Stimulated activated CD4-positive, alpha-beta T cell treated with anti-CD3 and anti-CD28 coated beads, Interleukin-4, amount 100 ng/mL, for 4 hours (primary cell): ENCODE measurements at regions not wholly inside any gene's neighbourhood (a gene's known extent, or its start where the extent isn't known, plus 50 kb on each side); places are given as distances from the start of the nearest gene placed in this dataset.
A peak's percentile ranks its signal among the peaks of the same experiment; 100 is the strongest.

Source experiments
- DNase-seq, 2 experiments: peaks; one replicate each; pipeline ENCODE4 v3.0.0-alpha.2; 2020

GRCh38 chr4:14752341-14753046 is 249.8 kb upstream of the CPEB2 start:
- DNase-seq = no peak

DNA sequence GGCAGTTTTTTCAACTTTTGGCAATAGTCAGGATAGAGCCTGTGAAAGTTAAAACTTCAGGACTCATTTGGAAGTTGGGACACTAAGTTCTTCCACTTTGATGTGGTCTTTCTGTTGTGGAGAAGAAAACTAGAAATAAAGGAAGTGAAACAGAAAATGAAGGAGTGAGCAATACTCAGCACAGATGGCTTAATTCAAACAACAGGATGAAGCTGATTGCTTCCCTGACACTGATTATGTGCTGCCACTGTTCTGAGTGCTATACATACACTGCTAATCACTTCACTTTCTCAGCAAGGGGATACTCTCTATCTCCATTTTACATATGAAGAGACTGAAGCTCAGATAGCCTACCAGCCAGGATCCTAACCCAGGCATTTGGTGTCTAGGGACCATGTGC is 235.1 kb upstream of the CPEB2 start:
- no peak for DNase-seq

DNA sequence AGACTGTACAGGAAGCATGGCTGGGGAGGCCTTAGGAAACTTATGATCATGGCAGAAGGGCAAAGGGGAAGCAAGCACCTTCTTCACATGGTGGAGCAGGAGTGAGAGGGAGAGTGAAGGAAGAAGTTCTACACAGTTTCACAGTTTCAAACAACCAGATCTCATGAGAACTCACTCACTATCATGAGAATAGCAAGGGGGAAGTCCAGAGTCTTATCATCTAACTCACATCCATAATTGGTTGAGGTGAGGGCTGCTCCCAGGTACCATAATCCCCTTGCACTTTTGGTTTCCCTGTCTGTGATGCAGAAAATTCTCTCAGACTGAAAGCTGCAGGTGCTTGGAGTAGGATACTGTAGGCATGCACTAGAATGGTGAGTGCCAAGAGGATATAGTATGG is 233.8 kb upstream of the CPEB2 start:
- DNase-seq = no peak

- DNase-seq = no peak
Measured at GRCh38 chr4:14769993-14770392, 232.3 kb upstream of the CPEB2 start.

DNA sequence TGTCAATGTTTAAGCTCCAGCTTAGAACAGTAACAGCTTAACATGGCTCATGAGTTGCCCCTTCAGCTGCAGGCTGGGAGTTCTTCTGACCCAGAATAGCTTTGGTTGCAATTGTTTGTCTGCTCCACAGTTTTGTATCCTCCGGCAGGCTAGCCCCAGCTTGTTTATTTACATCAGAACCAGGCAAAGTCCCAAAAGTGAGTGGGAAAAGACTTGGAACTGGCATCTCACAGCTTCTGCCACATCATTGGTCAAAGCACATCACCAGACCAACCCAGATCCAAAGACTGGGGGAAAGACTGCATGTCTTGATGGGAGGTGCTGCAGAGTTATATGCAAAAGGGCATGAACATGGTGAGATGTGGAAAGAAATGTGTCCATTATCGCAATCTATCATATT is 231.2 kb upstream of the CPEB2 start:
- no peak for DNase-seq

DNA sequence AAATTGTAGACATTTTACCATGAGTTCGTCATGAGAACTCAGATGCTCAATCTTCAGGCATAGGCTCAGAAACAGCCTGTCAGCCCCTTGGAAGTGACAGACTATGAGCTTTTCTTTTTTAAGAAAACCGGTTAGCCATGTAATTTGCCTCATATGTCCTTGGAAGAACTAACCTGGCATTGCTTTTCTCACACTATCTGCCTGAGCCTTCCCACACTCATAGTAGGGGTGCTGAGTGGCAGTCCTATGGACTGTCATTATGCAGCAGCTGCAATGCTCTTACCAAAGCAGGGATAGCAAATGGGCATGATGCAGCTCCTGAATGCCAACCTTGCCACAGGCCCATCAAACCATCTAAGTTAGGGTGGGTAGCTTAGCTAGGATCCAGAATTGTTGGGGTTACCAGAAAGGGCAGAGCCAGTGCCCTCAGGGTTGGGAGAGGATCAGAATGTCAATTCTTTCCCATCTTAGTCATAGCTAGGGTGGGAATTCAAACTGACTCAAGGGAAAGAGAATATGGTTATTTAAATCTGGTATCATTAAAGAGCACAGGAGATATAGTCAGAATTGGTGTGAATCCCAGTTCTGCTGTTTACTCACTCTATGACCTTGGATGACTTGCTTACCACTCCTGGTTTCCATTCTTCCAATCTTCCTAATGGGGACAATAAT is 230.6 kb upstream of the CPEB2 start:
- DNase-seq = no peak

DNA sequence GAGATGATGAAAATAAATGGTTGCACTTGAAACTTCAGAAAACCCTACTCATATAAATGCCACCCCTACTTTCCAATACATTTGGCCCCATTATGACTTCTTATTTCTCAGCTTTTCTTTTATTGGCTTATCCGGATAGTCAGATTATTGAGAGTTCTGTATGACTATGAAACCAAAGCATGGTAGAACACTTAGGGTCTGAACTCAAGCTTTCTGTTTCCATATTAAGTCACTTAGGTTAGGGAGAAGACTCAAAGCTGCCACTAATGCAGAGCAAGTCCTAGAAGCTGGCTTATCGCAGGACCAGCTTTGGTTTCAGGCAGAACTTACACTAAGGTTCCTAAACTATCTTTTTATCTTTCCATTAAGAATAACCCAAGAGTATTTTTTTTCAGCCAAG is 229.9 kb upstream of the CPEB2 start:
- no peak for DNase-seq

GRCh38 chr4:14783011-14783877 is 219.0 kb upstream of the CPEB2 start:
- peak; percentile 5 to 6 for DNase-seq

GRCh38 chr4:14787221-14787620 is 215.1 kb upstream of the CPEB2 start:
- no peak for DNase-seq

GRCh38 chr4:14787894-14788293 is 214.4 kb upstream of the CPEB2 start:
- DNase-seq = no peak

- no peak for DNase-seq
Measured at GRCh38 chr4:14790494-14790893, 211.8 kb upstream of the CPEB2 start.

GRCh38 chr4:14792702-14793227 is 209.5 kb upstream of the CPEB2 start:
- no peak for DNase-seq

DNA sequence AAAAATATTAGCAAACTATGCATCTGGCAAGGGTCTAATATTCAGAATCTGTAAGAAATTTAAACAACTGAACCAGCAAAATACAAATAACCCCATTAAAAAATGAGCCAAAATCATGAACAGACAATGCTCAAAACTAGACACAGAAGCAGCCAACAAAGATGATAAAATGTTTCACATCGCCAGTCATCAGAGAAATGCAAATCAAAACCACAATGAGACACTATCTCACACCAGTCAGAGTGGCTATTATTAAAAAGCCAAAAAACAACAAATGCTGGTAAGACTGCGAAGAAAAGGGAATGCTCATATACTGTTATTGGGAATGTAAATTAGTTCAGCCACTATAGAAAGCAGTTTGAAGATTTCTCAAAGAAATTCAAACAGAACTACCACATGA is 201.3 kb upstream of the CPEB2 start:
- no peak for DNase-seq

GRCh38 chr4:14802596-14802995 is 199.7 kb upstream of the CPEB2 start:
- DNase-seq = no peak

GRCh38 chr4:14807856-14808255 is 194.4 kb upstream of the CPEB2 start:
- no peak for DNase-seq

GRCh38 chr4:14809203-14809602 is 193.1 kb upstream of the CPEB2 start:
- DNase-seq = no peak

DNA sequence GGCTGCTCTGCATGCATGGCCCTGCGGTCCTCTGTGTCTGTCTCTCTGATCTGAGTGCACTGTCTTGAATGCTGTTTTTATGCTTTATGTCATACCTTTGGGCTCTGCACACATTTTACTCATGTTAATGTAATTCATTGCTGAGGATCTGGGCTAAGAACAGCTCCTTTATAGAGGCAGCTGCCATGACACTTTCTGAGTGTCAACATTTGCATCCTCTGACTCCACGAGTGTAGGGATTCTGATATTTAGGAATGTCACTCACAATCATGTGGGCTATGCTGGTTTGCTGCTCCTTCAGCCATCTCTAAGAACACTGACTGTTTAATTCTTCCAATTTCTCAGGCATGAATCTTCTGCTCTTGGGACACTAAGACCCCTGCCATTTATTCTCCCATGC is 192.2 kb upstream of the CPEB2 start:
- DNase-seq = no peak

DNA sequence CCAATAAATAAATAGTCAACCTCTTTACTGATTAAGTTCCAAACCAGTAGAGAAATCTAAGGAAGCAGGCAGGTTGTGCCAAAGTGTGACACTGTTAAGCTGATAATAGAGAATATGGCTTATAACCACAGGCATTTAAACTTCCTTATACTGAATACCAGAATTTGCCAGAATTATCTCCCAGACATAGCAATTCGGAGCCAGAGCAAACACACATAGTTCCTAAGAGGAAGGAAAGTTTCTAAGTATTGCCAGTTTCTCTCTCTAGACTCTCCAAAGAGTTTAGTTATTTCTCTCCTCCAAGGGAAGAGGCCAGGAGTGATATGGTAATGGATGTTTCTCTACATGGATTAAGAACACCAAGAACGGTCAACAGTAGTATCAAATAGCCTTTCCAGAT is 191.7 kb upstream of the CPEB2 start:
- no peak for DNase-seq

- DNase-seq = no peak
Measured at GRCh38 chr4:14812101-14812500, 190.2 kb upstream of the CPEB2 start.

- no peak for DNase-seq
Measured at GRCh38 chr4:14816623-14817261, 185.5 kb upstream of the CPEB2 start.

- DNase-seq = no peak
Measured at GRCh38 chr4:14824189-14824588, 178.1 kb upstream of the CPEB2 start.

DNA sequence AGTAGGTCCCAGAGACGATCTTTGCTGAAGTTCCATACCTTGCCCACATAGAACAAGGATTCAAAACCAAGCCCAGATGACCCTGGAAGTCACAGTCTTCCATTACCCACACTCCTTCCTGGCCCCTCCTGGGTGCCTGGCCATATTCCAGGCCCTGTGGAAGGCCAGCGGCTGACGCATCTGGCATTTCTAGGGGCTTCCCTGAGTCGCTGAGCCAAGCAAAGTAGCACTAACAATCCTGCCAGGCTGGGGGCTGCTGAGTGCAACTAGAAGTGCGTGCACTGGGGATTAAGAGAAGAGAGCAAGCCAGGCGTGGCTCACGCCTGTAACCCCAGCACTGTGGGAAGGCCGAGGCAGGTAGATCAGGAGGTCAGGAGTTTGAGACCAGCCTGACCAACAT is 175.2 kb upstream of the CPEB2 start:
- DNase-seq = no peak

- no peak for DNase-seq
Measured at GRCh38 chr4:14829795-14830194, 172.5 kb upstream of the CPEB2 start.
